SW 1271 (cell line): ENCODE measurements at regions not wholly inside any gene's neighbourhood (a gene's known extent, or its start where the extent isn't known, plus 50 kb on each side); places are given as distances from the start of the nearest gene placed in this dataset.

Experiments used
- DNase-seq, 2 experiments: peaks; one replicate each; lab custom pipeline; 2025; lab: John Stamatoyannopoulos, UW

DNA sequence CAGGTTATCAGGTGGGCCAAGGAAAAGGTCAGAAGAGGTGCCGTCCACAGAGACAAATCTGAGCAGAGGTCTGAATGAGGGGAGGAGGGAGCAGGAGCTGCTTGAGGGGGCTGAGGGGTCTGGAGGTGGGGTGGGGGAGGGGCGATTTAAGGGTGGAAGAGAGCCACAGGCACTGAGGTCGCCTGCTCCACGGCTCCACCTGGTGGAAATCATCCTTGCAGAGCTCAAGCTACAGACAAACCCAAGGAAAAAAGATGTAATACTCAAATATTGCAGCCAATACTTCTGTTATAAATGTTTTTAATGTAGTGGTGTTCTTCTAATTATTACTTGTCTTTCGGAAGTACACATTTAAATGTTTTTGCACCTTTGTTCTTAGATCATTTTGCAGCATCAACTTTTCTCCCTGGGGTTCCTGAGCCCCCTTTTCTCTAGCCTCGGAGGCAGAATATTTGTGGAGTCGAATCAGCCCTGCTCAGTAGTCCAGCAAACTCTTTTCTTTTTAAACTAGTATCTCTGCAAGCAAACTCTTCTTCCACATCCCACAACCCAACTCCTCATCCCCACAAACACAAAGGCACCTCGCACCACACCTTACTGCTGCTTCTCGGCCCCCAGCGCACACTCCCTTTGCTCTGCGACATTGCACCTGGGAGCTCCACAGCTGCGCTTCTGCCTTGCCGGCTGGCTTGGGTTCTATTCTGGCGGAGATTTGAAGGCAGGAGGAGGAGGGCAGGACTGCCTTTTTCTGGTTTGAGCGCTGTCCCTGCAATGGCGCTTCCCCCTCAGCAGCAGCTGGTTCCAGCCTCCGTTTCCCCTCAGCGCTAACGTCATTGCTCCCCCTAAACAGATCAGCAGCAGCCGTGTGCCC, 51.0 kb upstream of the TFAP2A start:
- peak in 1 of 2 experiments; percentile 46 for DNase-seq
